ENCODE measurements at regions not wholly inside any gene's neighbourhood (a gene's known extent, or its start where the extent isn't known, plus 50 kb on each side); places are given as distances from the start of the nearest gene placed in this dataset.
"Not testable (repeated sequence)": the region's sequence is repeated elsewhere in the genome, so short reads cannot be mapped to it uniquely, and the experiment has no call there.

GRCh38 chr1:227416156-227416830, 98.0 kb upstream of the CDC42BPA start:
- no peak for DNase-seq
- TF ChIP-seq GATA1 (IDR thresholded peaks at IDR 0.05; ENCODE audit: low read depth, low read length) = no peak
- TF ChIP-seq POLR2A (IDR thresholded peaks at IDR 0.05; ENCODE audit: low read length) = no peak

GRCh38 chr1:227415115-227415790, 97.0 kb upstream of the CDC42BPA start:
- TF ChIP-seq GATA1 (IDR thresholded peaks at IDR 0.05; ENCODE audit: low read depth, low read length) (no peak), POLR2A (IDR thresholded peaks at IDR 0.05; ENCODE audit: low read length) (no peak)
- no peak for DNase-seq

DNA sequence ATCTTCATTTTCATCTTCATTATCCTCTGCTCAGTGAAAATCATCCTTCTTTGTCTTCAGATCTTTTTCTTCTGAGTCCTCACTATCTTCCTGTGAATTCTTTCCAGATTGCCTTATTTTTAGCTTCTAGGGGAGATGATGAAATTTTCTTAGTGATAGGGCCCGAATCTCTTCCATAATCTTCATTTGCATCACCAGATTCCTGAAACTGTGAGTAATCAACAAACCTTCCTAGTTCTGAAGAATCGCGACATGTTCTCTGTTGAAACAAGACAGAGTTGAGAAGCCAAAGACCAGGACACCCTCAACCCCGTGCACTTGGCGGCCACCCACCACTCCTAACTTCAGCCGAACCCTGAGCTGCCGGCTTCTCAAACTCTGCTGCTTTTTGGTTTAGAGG, 92.8 kb upstream of the CDC42BPA start:
- no peak for TF ChIP-seq GATA1 (IDR thresholded peaks at IDR 0.05; ENCODE audit: low read depth, low read length)
- TF ChIP-seq POLR2A (IDR thresholded peaks at IDR 0.05; ENCODE audit: low read length) = no peak

GRCh38 chr1:227406332-227406731, 88.0 kb upstream of the CDC42BPA start:
- DNase-seq = not testable (repeated sequence)

More for the DNA sequence above, 92.8 kb upstream of the CDC42BPA start:
- DNase-seq = no peak

DNA sequence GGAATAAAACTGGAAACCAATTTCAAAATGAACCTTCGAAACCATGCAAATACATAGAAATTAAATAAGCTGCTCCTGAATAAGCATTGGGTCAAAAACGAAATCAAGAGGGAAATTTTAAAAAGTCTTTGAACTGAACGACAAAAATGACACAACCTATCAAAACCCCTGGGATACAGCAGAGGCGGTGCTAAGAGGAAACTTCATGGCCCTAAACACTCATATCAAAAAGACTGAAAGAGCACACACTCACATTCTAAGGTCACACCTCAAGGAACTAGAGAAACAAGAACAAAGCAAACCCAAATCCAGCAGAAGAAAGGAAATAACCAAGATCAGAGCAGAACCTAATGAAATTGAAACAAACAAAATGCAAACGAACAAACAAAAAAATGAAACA, 85.2 kb upstream of the CDC42BPA start:
- no peak for TF ChIP-seq GATA1 (IDR thresholded peaks at IDR 0.05; ENCODE audit: low read depth, low read length)
- no peak for TF ChIP-seq POLR2A (IDR thresholded peaks at IDR 0.05; ENCODE audit: low read length)

GRCh38 chr1:227401562-227402342, 83.5 kb upstream of the CDC42BPA start:
- TF ChIP-seq GATA1 (IDR thresholded peaks at IDR 0.05; ENCODE audit: low read depth, low read length) (no peak), POLR2A (IDR thresholded peaks at IDR 0.05; ENCODE audit: low read length) (no peak)
- no peak for DNase-seq

More for the DNA sequence above, 85.2 kb upstream of the CDC42BPA start:
- no peak for DNase-seq

DNA sequence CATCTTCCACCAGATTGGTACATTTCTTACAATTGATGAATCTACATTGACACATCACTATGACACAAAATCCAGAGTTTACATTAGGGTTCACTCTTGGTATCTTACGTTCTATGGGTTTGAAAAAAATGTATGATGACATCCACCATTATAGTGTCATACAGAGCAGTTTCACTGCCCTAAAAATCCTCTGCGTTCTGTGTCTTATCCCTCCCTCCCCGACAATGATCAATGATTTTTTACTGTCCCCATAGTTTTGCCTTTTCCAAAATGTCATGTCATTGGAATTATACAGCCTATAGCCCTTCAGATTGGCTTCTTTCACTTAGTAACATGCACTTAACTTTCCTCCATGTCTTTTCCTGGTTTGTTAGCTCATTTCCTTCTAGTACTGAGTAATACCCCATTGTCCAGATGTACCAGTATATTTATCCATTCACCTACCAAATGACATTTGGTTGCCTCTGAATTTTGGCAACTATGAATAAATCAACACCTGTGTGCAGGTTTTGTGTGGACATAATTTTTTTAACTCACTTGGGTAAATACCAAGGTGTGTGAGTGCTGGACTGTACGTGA, 80.9 kb upstream of the CDC42BPA start:
- DNase-seq = no peak
- no peak for TF ChIP-seq POLR2A (IDR thresholded peaks at IDR 0.05; ENCODE audit: low read length)
- TF ChIP-seq GATA1 (IDR thresholded peaks at IDR 0.05; ENCODE audit: low read depth, low read length) = no peak

DNA sequence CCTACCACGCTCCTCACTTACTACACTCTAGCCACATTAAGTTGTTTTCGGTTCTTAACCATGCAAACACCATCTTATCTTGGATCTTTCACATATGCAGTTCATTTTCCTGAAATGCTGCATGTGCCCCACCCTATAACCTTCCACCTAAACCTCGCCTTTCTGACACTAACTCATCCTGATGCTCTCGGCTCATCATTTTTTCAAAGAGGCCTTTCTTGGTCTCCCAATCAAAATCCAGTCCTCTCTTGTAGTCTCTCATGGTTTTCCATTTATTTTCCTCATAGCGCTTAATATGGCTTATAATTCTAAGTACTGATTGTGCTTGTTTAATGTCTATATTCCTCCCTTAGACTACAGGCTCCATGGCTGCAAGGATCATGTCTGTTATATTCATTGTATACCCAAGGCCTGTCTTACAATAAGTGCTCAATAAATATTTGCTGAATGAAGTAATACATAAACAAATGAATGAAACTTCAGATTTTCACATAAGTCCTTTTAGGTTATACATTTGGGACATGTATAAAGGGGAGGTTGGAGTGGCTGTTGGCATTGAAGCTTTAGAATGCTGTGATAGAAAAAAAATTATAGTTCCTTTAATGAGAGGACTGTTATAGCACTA, 79.2 kb upstream of the CDC42BPA start:
- TF ChIP-seq POLR2A (IDR thresholded peaks at IDR 0.05; ENCODE audit: low read length) = no peak
- TF ChIP-seq GATA1 (IDR thresholded peaks at IDR 0.05; ENCODE audit: low read depth, low read length) = no peak
- no peak for DNase-seq

GRCh38 chr1:227396539-227397353, 78.5 kb upstream of the CDC42BPA start:
- TF ChIP-seq POLR2A (IDR thresholded peaks at IDR 0.05; ENCODE audit: low read length) (peak; percentile 33), GATA1 (IDR thresholded peaks at IDR 0.05; ENCODE audit: low read depth, low read length) (no peak)
- peak; percentile 89 to 96 for DNase-seq

GRCh38 chr1:227395426-227396028, 77.2 kb upstream of the CDC42BPA start:
- DNase-seq = no peak
- TF ChIP-seq GATA1 (IDR thresholded peaks at IDR 0.05; ENCODE audit: low read depth, low read length) = no peak
- no peak for TF ChIP-seq POLR2A (IDR thresholded peaks at IDR 0.05; ENCODE audit: low read length)

- peak in 1 of 2 experiments; percentile 30 for DNase-seq
- TF ChIP-seq GATA1 (IDR thresholded peaks at IDR 0.05; ENCODE audit: low read depth, low read length) (no peak), POLR2A (IDR thresholded peaks at IDR 0.05; ENCODE audit: low read length) (no peak)
Observed at GRCh38 chr1:227392984-227393764, 74.9 kb upstream of the CDC42BPA start.

DNA sequence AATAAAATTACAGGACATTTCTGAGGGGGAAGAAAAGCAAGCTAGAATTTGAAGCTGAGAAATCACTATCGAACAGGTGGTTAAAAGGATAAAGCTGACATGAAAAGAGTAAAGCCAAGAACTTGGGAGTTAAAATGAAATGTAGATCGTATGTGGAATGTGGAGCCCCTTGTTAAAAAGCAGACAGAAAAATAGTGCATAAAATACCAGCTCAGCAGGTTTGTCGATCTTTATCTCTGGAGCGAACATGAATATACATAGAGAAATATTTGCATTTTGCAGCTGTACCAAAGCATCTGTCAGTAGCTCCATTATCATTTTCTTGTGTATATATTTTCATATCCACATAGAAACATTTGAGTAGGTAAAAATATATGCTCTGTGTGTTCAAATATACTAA, 73.6 kb upstream of the CDC42BPA start:
- TF ChIP-seq GATA1 (IDR thresholded peaks at IDR 0.05; ENCODE audit: low read depth, low read length) (no peak), POLR2A (IDR thresholded peaks at IDR 0.05; ENCODE audit: low read length) (no peak)

More for the DNA sequence above, 73.6 kb upstream of the CDC42BPA start:
- no peak for DNase-seq
